Esophagus muscularis mucosa (tissue), 4 donors: ENCODE measurements at regions not wholly inside any gene's neighbourhood (a gene's known extent, or its start where the extent isn't known, plus 50 kb on each side); places are given as distances from the start of the nearest gene placed in this dataset.

Experiments used
- DNase-seq: peaks from one replicate; pipeline ENCODE4 v3.0.0-alpha.2; 2017; ENCODE audit errors: extremely low spot score
- H3K27ac ChIP-seq, 4 donors: fragments of 200-600 bp; sonication (generic); replicated peaks in 1 of 4; 1 replicate in 3 of 4; 2 replicates in 1 of 4; pipeline ENCODE4 v1.5.1; 2016 to 2019; ENCODE audit warnings: mild to moderate bottlenecking in 1 of 4
- H3K27me3 ChIP-seq, 4 donors: fragments of 200-600 bp; sonication (generic); one replicate each; pipeline versions ENCODE4 v1.5.1 to v1.6.0; 2016 to 2019
- H3K36me3 ChIP-seq, 4 donors: fragments of 200-600 bp; sonication (generic); one replicate each; pipeline ENCODE4 v1.5.1; 2016 to 2019
- H3K4me1 ChIP-seq, 4 donors: fragments of 200-600 bp; sonication (generic); one replicate each; pipeline ENCODE4 v1.5.1; 2016 to 2019
- H3K4me3 ChIP-seq, 4 donors: fragments of 200-600 bp; sonication (generic); 1 replicate in 2 of 4; 2 replicates in 2 of 4; pipeline ENCODE4 v1.5.1; 2016 to 2019; ENCODE audit warnings: mild to moderate bottlenecking in 4 of 4, moderate library complexity in 1 of 4
- H3K9me3 ChIP-seq, 4 donors: fragments of 200-600 bp; sonication (generic); 1 replicate in 3 of 4; 2 replicates in 1 of 4; pipeline ENCODE4 v1.5.1; 2016 to 2019
- CTCF ChIP-seq, 3 experiments: fragments of 200-600 bp in 2 of 3; fragments of 450-650 bp in 1 of 3; sonication (generic) in 2 of 3; IDR thresholded peaks; one replicate each; pipeline ENCODE4 v1.5.1; 2017 to 2019; ENCODE audit warnings: antibody characterized with exemption in 3 of 3, mild to moderate bottlenecking in 2 of 3, moderate library complexity in 1 of 3
- EP300 ChIP-seq: sonication (generic); formaldehyde crosslinking; IDR thresholded peaks from one replicate; pipeline ENCODE4 v1.6.1; 2017; ENCODE audit warnings: antibody characterized with exemption
- POLR2A ChIP-seq: fragments of 450-650 bp; IDR thresholded peaks from one replicate; pipeline ENCODE4 v1.6.1; 2017; ENCODE audit warnings: antibody characterized with exemption, moderate library complexity, mild to moderate bottlenecking, low read depth
- POLR2AphosphoS5 ChIP-seq, 2 donors: sonication (generic); formaldehyde crosslinking; IDR thresholded peaks; one replicate each; pipeline ENCODE4 v1.6.1; 2017; ENCODE audit warnings: antibody characterized with exemption in 2 of 2
- WGBS: methylation state at CpG from one replicate; pipeline ENCODE4 v1.1.5; 2018; 5-methylcytosine and 5-hydroxymethylcytosine counted together
- intact Hi-C: fragments of 100-400 bp; cut with DNase I; formaldehyde crosslinking; loops from one replicate; pipeline ENCODE4 v1.15.1; 2023

DNA sequence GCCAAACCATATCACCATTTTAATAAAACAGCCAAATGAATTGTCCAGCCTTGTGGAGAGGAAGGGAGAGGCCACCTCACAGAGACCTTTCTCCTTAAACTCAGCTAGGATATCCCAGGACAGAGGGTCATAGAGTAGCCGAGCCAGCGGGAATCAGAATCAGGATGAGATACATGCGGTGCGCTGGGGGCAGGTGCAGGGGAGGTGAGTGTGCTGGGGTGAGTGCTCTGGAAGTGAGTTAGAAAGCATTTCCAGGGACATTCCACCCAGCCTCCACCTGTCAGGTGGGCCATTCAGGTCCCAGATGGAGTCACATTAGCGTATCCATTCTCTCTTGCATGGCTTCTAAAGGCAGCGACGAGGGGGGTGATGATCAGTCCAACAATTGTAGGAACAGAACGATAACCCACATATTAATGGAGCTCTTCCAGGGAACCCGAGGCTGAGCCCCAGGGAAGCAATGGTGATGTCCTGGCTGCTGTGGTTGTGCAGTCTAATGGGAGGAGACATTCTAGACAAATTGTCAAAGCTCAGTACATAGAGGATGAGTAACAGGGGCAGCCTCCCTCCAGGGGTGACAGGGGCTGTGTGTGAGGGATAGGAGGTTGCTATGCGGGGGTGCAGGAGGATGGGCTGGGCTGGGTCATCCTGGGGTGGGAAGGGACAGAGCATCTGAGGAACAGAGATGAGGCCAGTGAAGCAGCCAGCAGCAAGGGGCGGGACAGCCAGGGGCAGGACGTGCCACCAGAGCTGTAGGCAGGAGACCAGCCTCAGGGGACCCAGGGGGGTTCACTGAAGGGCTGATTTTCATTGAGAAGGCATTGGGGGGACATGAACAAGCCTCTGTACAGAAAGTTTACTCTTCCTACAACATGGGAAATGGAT lies 88.7 kb upstream of the FRMD1 start:
- TF ChIP-seq CTCF (IDR thresholded peaks at IDR 0.05): no peak
- no peak for TF ChIP-seq POLR2AphosphoS5 (IDR thresholded peaks at IDR 0.05)
- TF ChIP-seq EP300: no peak
- no peak for TF ChIP-seq POLR2A
- H3K27ac ChIP-seq: no peak overlapping the region
- peaks cover 0 to 14% (median 10%) of the 10 kb centered on the region in 4 donors for H3K4me1 ChIP-seq
- WGBS: 95% methylated on average over 12 of the region's 12 CpGs
- H3K4me3 ChIP-seq: no peak overlapping the region
- no peaks in the 10 kb centered on the region for H3K9me3 ChIP-seq
- H3K36me3 ChIP-seq: no peaks in the 10 kb centered on the region
- intact Hi-C loops: no loop called here
- peak; percentile 42 for DNase-seq
- peaks cover 0 to 3% (median 0%) of the 10 kb centered on the region in 4 donors for H3K27me3 ChIP-seq

- WGBS: 94% methylated on average over 7 of the region's 7 CpGs
Observed at GRCh38 chr6:168166627-168167026, 87.6 kb upstream of the FRMD1 start.

DNA sequence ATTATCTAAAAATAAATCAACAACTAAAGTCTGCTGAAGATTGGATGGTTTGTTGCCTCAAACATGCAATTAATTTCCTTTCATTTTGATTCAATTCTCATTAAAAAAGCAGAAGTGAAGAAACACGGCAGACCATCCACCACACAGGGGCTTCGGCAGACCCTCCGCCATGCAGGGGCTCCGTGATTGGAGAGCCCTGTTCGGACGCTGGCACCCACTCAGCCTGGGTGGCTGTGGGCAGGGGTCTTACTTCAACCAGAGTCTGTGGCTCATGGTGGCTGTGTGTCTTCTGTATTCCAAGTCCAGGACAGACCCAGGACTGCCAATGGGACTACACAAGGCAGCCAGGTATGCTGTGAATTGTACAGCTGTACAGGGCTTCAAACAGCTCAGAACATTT lies 86.9 kb upstream of the FRMD1 start:
- H3K27ac ChIP-seq: no peak overlapping the region

More at GRCh38 chr6:168166627-168167026, 87.6 kb upstream of the FRMD1 start:
- Histone ChIP-seq H3K4me1 (peaks cover 0 to 14% (median 10%) of the 10 kb centered on the region in 4 donors), H3K4me3 (no peak overlapping the region), H3K9me3 (no peaks in the 10 kb centered on the region), H3K36me3 (no peaks in the 10 kb centered on the region), H3K27ac (no peak overlapping the region), H3K27me3 (peaks cover 0 to 3% (median 0%) of the 10 kb centered on the region in 4 donors)
- intact Hi-C loops: no loop called here
- DNase-seq: peak; percentile 66
- TF ChIP-seq CTCF (IDR thresholded peaks at IDR 0.05) (no peak), POLR2AphosphoS5 (IDR thresholded peaks at IDR 0.05) (no peak), EP300 (no peak), POLR2A (no peak)

GRCh38 chr6:168165373-168165772 lies 86.4 kb upstream of the FRMD1 start:
- no peaks in the 10 kb centered on the region for H3K9me3 ChIP-seq
- 88% methylated on average over 9 of the region's 9 CpGs for WGBS
- no peak overlapping the region for H3K27ac ChIP-seq
- no peak overlapping the region for H3K4me3 ChIP-seq
- peak; percentile 78 for DNase-seq
- intact Hi-C loops: no loop called here
- H3K4me1 ChIP-seq: peaks cover 0 to 14% (median 10%) of the 10 kb centered on the region in 4 donors
- TF ChIP-seq POLR2AphosphoS5 (IDR thresholded peaks at IDR 0.05) (no peak), CTCF (IDR thresholded peaks at IDR 0.05) (no peak), EP300 (no peak), POLR2A (no peak)
- H3K27me3 ChIP-seq: peaks cover 0 to 3% (median 0%) of the 10 kb centered on the region in 4 donors
- H3K36me3 ChIP-seq: no peaks in the 10 kb centered on the region

More for the DNA sequence above, 86.9 kb upstream of the FRMD1 start:
- no peak for DNase-seq
- Histone ChIP-seq H3K36me3 (no peaks in the 10 kb centered on the region), H3K9me3 (no peaks in the 10 kb centered on the region), H3K27me3 (peaks cover 0 to 3% (median 0%) of the 10 kb centered on the region in 4 donors), H3K4me3 (no peak overlapping the region), H3K4me1 (peaks cover 0 to 14% (median 10%) of the 10 kb centered on the region in 4 donors)
- TF ChIP-seq POLR2A: no peak
- TF ChIP-seq POLR2AphosphoS5 (IDR thresholded peaks at IDR 0.05): no peak
- no peak for TF ChIP-seq CTCF (IDR thresholded peaks at IDR 0.05)
- no peak for TF ChIP-seq EP300
- WGBS: 98% methylated on average over 6 of the region's 6 CpGs
- intact Hi-C loops: no loop called here
